ENCODE measurements at regions not wholly inside any gene's neighbourhood (a gene's known extent, or its start where the extent isn't known, plus 50 kb on each side); places are given as distances from the start of the nearest gene placed in this dataset.

- Histone ChIP-seq H3K27ac (ENCODE audit: low read depth, low read length) (no peak overlapping the region), H3K18ac (ENCODE audit: low read length) (no peak overlapping the region), H4K5ac (ENCODE audit: low read length) (no peak overlapping the region), H3K56ac (ENCODE audit: low read length) (no peak overlapping the region), H2BK15ac (replicated peaks; ENCODE audit: low read depth) (no peak overlapping the region), H3K4me1 (ENCODE audit: control insufficient read depth, low read depth, low read length) (no peaks in the 10 kb centered on the region), H3K4me2 (ENCODE audit: low read length) (no peak overlapping the region), H3K23ac (ENCODE audit: low read length) (no peak overlapping the region), H3K79me2 (ENCODE audit: control insufficient read depth, insufficient read depth, low read length) (no peaks in the 10 kb centered on the region), H3K9ac (ENCODE audit: low read length) (no peak overlapping the region), H2BK5ac (ENCODE audit: low read length) (no peak overlapping the region), H3K36me3 (ENCODE audit: control insufficient read depth, insufficient read depth, low read length) (no peaks in the 10 kb centered on the region), H2BK120ac (ENCODE audit: low read depth, low read length) (no peak overlapping the region), H3K4me3 (ENCODE audit: low read length) (no peak overlapping the region), H3K79me1 (ENCODE audit: low read length) (no peaks in the 10 kb centered on the region), H3K27me3 (ENCODE audit: insufficient read depth, low read length, poor library complexity) (no peaks in the 10 kb centered on the region), H4K8ac (ENCODE audit: low read depth, low read length) (no peak overlapping the region), H3K4ac (ENCODE audit: low read depth, low read length) (no peak overlapping the region), H2AK5ac (ENCODE audit: low read length) (no peak overlapping the region)
- DNase-seq, result no peak
- no CpG with 5 or more reads among the region's 5 CpGs for WGBS (ENCODE audit: extremely low coverage, insufficient coverage, low lambda C conversion rate)
These were observed 699.2 kb upstream of the TSPY4 start for GRCh38 chrY:8638111-8638510.

GRCh38 chrY:8644926-8645325 is 692.3 kb upstream of the TSPY4 start:
- no peak for DNase-seq

GRCh38 chrY:8652445-8652844 is 684.8 kb upstream of the TSPY4 start:
- no peak overlapping the region for H3K27ac ChIP-seq (ENCODE audit: low read depth, low read length)
- H2BK120ac ChIP-seq (ENCODE audit: low read depth, low read length), result no peak overlapping the region
- H3K36me3 ChIP-seq (ENCODE audit: control insufficient read depth, insufficient read depth, low read length), result no peaks in the 10 kb centered on the region
- WGBS (ENCODE audit: extremely low coverage, insufficient coverage, low lambda C conversion rate), result no CpG with 5 or more reads among the region's 1 CpG
- H4K8ac ChIP-seq (ENCODE audit: low read depth, low read length), result no peak overlapping the region
- no peaks in the 10 kb centered on the region for H3K4me1 ChIP-seq (ENCODE audit: control insufficient read depth, low read depth, low read length)
- no peak for DNase-seq
- no peak overlapping the region for H3K4me2 ChIP-seq (ENCODE audit: low read length)
- H3K18ac ChIP-seq (ENCODE audit: low read length), result no peak overlapping the region
- H3K79me1 ChIP-seq (ENCODE audit: low read length), result no peaks in the 10 kb centered on the region
- H4K5ac ChIP-seq (ENCODE audit: low read length), result no peak overlapping the region
- no peaks in the 10 kb centered on the region for H3K79me2 ChIP-seq (ENCODE audit: control insufficient read depth, insufficient read depth, low read length)
- no peak overlapping the region for H2BK15ac ChIP-seq (replicated peaks; ENCODE audit: low read depth)
- no peak overlapping the region for H3K4me3 ChIP-seq (ENCODE audit: low read length)
- no peak overlapping the region for H3K9ac ChIP-seq (ENCODE audit: low read length)
- H3K56ac ChIP-seq (ENCODE audit: low read length), result no peak overlapping the region
- H3K23ac ChIP-seq (ENCODE audit: low read length), result no peak overlapping the region
- no peak overlapping the region for H3K4ac ChIP-seq (ENCODE audit: low read depth, low read length)
- no peaks in the 10 kb centered on the region for H3K27me3 ChIP-seq (ENCODE audit: insufficient read depth, low read length, poor library complexity)
- no peak overlapping the region for H2AK5ac ChIP-seq (ENCODE audit: low read length)
- no peak overlapping the region for H2BK5ac ChIP-seq (ENCODE audit: low read length)

More at GRCh38 chrY:8644926-8645325, 692.3 kb upstream of the TSPY4 start:
- Histone ChIP-seq H3K18ac (ENCODE audit: low read length) (no peak overlapping the region), H3K9ac (ENCODE audit: low read length) (no peak overlapping the region), H3K79me2 (ENCODE audit: control insufficient read depth, insufficient read depth, low read length) (no peaks in the 10 kb centered on the region), H3K4ac (ENCODE audit: low read depth, low read length) (no peak overlapping the region), H3K4me2 (ENCODE audit: low read length) (no peak overlapping the region), H2BK15ac (replicated peaks; ENCODE audit: low read depth) (no peak overlapping the region), H4K8ac (ENCODE audit: low read depth, low read length) (no peak overlapping the region), H3K79me1 (ENCODE audit: low read length) (no peaks in the 10 kb centered on the region), H3K23ac (ENCODE audit: low read length) (no peak overlapping the region), H3K4me1 (ENCODE audit: control insufficient read depth, low read depth, low read length) (no peaks in the 10 kb centered on the region), H4K5ac (ENCODE audit: low read length) (no peak overlapping the region), H2AK5ac (ENCODE audit: low read length) (no peak overlapping the region), H3K27me3 (ENCODE audit: insufficient read depth, low read length, poor library complexity) (no peaks in the 10 kb centered on the region), H3K27ac (ENCODE audit: low read depth, low read length) (no peak overlapping the region), H3K4me3 (ENCODE audit: low read length) (no peak overlapping the region), H2BK120ac (ENCODE audit: low read depth, low read length) (no peak overlapping the region), H3K56ac (ENCODE audit: low read length) (no peak overlapping the region), H2BK5ac (ENCODE audit: low read length) (no peak overlapping the region), H3K36me3 (ENCODE audit: control insufficient read depth, insufficient read depth, low read length) (no peaks in the 10 kb centered on the region)
- WGBS (ENCODE audit: extremely low coverage, insufficient coverage, low lambda C conversion rate), result no CpG with 5 or more reads among the region's 3 CpGs

DNA sequence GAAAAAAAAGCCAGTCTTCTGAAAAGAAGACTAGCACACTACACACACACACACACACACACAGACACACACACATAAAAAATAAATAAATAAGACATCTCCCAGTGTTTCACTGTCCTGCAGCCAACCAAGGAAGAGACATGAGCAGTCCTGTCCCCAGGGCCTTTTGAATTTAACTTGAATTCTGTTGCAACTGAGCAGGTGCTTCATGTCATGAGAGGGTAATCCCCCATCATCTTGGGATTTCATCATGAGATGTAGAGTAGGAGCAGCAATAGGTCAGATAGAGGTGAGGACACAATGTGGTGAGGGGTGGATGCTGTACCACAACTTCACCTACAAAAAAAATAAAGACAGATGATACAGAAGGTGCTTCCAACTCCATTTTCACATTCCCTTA is 682.2 kb upstream of the TSPY4 start:
- Histone ChIP-seq H3K23ac (ENCODE audit: low read length) (no peak overlapping the region), H2AK5ac (ENCODE audit: low read length) (no peak overlapping the region), H3K56ac (ENCODE audit: low read length) (no peak overlapping the region), H2BK5ac (ENCODE audit: low read length) (no peak overlapping the region), H3K4me2 (ENCODE audit: low read length) (no peak overlapping the region), H3K36me3 (ENCODE audit: control insufficient read depth, insufficient read depth, low read length) (no peaks in the 10 kb centered on the region), H4K8ac (ENCODE audit: low read depth, low read length) (no peak overlapping the region), H3K27ac (ENCODE audit: low read depth, low read length) (no peak overlapping the region), H4K5ac (ENCODE audit: low read length) (no peak overlapping the region), H3K4me3 (ENCODE audit: low read length) (no peak overlapping the region), H3K18ac (ENCODE audit: low read length) (no peak overlapping the region), H2BK120ac (ENCODE audit: low read depth, low read length) (no peak overlapping the region), H2BK15ac (replicated peaks; ENCODE audit: low read depth) (no peak overlapping the region), H3K79me1 (ENCODE audit: low read length) (no peaks in the 10 kb centered on the region), H3K27me3 (ENCODE audit: insufficient read depth, low read length, poor library complexity) (no peaks in the 10 kb centered on the region), H3K4me1 (ENCODE audit: control insufficient read depth, low read depth, low read length) (no peaks in the 10 kb centered on the region), H3K4ac (ENCODE audit: low read depth, low read length) (no peak overlapping the region), H3K9ac (ENCODE audit: low read length) (no peak overlapping the region), H3K79me2 (ENCODE audit: control insufficient read depth, insufficient read depth, low read length) (no peaks in the 10 kb centered on the region)
- no peak for DNase-seq

GRCh38 chrY:8656101-8656500 is 681.2 kb upstream of the TSPY4 start:
- Histone ChIP-seq H3K4me2 (ENCODE audit: low read length) (no peak overlapping the region), H4K5ac (ENCODE audit: low read length) (no peak overlapping the region), H3K23ac (ENCODE audit: low read length) (no peak overlapping the region), H3K4me3 (ENCODE audit: low read length) (no peak overlapping the region), H3K27ac (ENCODE audit: low read depth, low read length) (no peak overlapping the region), H3K18ac (ENCODE audit: low read length) (no peak overlapping the region), H4K8ac (ENCODE audit: low read depth, low read length) (no peak overlapping the region), H3K27me3 (ENCODE audit: insufficient read depth, low read length, poor library complexity) (no peaks in the 10 kb centered on the region), H3K79me1 (ENCODE audit: low read length) (no peaks in the 10 kb centered on the region), H3K36me3 (ENCODE audit: control insufficient read depth, insufficient read depth, low read length) (no peaks in the 10 kb centered on the region), H2BK120ac (ENCODE audit: low read depth, low read length) (no peak overlapping the region), H3K9ac (ENCODE audit: low read length) (no peak overlapping the region), H2BK15ac (replicated peaks; ENCODE audit: low read depth) (no peak overlapping the region), H2AK5ac (ENCODE audit: low read length) (no peak overlapping the region), H3K4ac (ENCODE audit: low read depth, low read length) (no peak overlapping the region), H2BK5ac (ENCODE audit: low read length) (no peak overlapping the region), H3K4me1 (ENCODE audit: control insufficient read depth, low read depth, low read length) (no peaks in the 10 kb centered on the region), H3K56ac (ENCODE audit: low read length) (no peak overlapping the region), H3K79me2 (ENCODE audit: control insufficient read depth, insufficient read depth, low read length) (no peaks in the 10 kb centered on the region)
- DNase-seq, result no peak

DNA sequence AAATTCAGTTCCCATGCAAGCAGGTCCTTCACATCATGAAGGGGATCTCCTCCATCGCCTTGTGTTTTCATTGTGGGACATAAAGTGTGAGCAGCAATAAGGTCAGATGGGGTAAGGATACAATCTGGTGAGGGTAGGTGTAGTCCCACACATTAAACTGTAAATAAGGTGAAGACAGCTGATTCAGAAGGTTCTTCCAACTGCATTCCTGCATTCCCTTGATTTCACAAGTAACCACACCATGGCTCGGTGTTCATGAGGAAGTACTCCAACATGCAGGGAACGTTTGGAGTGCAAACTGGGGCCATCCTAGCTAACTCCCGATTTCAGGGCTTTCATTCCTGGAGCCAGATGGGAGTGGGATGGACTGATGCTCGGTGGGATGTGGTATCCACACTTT is 680.7 kb upstream of the TSPY4 start:
- Histone ChIP-seq H3K27ac (ENCODE audit: low read depth, low read length) (no peak overlapping the region), H4K8ac (ENCODE audit: low read depth, low read length) (no peak overlapping the region), H3K4me3 (ENCODE audit: low read length) (no peak overlapping the region), H4K5ac (ENCODE audit: low read length) (no peak overlapping the region), H2BK5ac (ENCODE audit: low read length) (no peak overlapping the region), H3K23ac (ENCODE audit: low read length) (no peak overlapping the region), H2BK15ac (replicated peaks; ENCODE audit: low read depth) (no peak overlapping the region), H3K56ac (ENCODE audit: low read length) (no peak overlapping the region), H3K4ac (ENCODE audit: low read depth, low read length) (no peak overlapping the region), H3K79me2 (ENCODE audit: control insufficient read depth, insufficient read depth, low read length) (no peaks in the 10 kb centered on the region), H3K36me3 (ENCODE audit: control insufficient read depth, insufficient read depth, low read length) (no peaks in the 10 kb centered on the region), H3K79me1 (ENCODE audit: low read length) (no peaks in the 10 kb centered on the region), H3K18ac (ENCODE audit: low read length) (no peak overlapping the region), H3K9ac (ENCODE audit: low read length) (no peak overlapping the region), H3K4me1 (ENCODE audit: control insufficient read depth, low read depth, low read length) (no peaks in the 10 kb centered on the region), H2AK5ac (ENCODE audit: low read length) (no peak overlapping the region), H2BK120ac (ENCODE audit: low read depth, low read length) (no peak overlapping the region), H3K4me2 (ENCODE audit: low read length) (no peak overlapping the region), H3K27me3 (ENCODE audit: insufficient read depth, low read length, poor library complexity) (no peaks in the 10 kb centered on the region)
- WGBS (ENCODE audit: extremely low coverage, insufficient coverage, low lambda C conversion rate), result no CpG with 5 or more reads among the region's 5 CpGs
- DNase-seq, result no peak
